Stimulated activated memory B cell treated with anti-CD40 and anti-IgM and Interleukin-4, amounts not matched to agents 10 μg/mL and 1 μg/mL and 100 μg/mL, for 72 hours (primary cell): ENCODE measurements at regions not wholly inside any gene's neighbourhood (a gene's known extent, or its start where the extent isn't known, plus 50 kb on each side); places are given as distances from the start of the nearest gene placed in this dataset.

Source experiments
- ATAC-seq: fragments of 150-1000 bp; cut with Tn5 transposase; 2 replicates; pipeline ENCODE4 v1.10.0; 2021
- H3K27ac Mint-ChIP-seq: one replicate; pipeline ENCODE4 v1.8.0; 2022; ENCODE audit warnings: mild to moderate bottlenecking, mixed read lengths
- H3K27me3 Mint-ChIP-seq: one replicate; pipeline ENCODE4 v1.8.0; 2022; ENCODE audit warnings: mixed read lengths
- H3K36me3 Mint-ChIP-seq: one replicate; pipeline ENCODE4 v1.8.0; 2022; ENCODE audit warnings: mixed read lengths
- H3K4me1 Mint-ChIP-seq: one replicate; pipeline ENCODE4 v1.8.0; 2022; ENCODE audit warnings: mixed read lengths
- H3K4me3 Mint-ChIP-seq: one replicate; pipeline ENCODE4 v1.8.0; 2022; ENCODE audit warnings: mild to moderate bottlenecking, moderate library complexity, mixed read lengths
- H3K9me3 Mint-ChIP-seq: one replicate; pipeline ENCODE4 v1.8.0; 2022; ENCODE audit warnings: mixed read lengths

DNA sequence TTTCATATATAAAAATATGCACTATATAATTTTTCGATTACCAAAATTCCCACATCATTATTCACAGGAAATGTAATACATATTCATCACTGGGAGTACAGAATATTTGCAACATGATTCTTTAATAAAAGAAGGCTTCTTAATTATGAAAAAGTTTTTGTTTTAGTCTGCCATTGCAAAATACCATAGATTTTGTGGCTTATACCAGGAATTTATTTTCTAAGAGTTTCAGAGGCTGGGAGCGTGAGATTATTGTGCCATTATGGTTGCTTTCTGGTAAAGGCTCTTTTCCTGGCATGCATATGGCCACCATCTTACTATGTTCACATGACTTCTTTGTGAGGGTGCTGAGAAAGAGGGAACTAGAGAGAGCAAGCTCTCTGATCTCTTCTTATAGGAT is 306.9 kb upstream of the ADGRB3 start:
- H3K36me3 Mint-ChIP-seq = no peaks in the 10 kb centered on the region

DNA sequence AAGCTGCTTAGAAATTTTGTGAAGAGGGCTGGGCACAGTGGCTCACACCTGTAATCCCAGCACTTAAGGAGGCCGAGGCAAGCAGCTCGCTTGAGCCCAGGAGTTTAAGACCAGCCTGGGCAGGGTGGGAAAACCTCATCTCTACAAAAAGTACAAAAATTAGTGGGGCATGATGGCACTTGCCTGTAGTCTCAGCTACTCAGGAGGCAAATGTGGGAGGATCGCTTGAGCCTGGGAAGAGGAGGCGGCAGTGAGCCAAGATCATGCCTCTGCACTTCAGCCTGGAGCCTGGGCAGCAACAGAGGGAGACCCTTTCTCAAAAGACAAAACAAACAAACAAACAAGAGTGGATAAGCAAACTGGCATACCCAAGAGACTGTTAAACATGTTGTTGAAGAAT is 308.3 kb upstream of the ADGRB3 start:
- ATAC-seq = no peak
- Mint-ChIP-seq H3K9me3 (no peaks in the 10 kb centered on the region), H3K4me1 (no peaks in the 10 kb centered on the region), H3K27me3 (no peaks in the 10 kb centered on the region), H3K36me3 (no peaks in the 10 kb centered on the region), H3K4me3 (no peak overlapping the region), H3K27ac (no peak overlapping the region)

More for the DNA sequence above, 306.9 kb upstream of the ADGRB3 start:
- H3K27ac Mint-ChIP-seq = no peak overlapping the region
- no peak overlapping the region for H3K4me3 Mint-ChIP-seq
- H3K9me3 Mint-ChIP-seq = no peaks in the 10 kb centered on the region
- no peaks in the 10 kb centered on the region for H3K4me1 Mint-ChIP-seq
- H3K27me3 Mint-ChIP-seq = no peaks in the 10 kb centered on the region
- ATAC-seq = no peak

DNA sequence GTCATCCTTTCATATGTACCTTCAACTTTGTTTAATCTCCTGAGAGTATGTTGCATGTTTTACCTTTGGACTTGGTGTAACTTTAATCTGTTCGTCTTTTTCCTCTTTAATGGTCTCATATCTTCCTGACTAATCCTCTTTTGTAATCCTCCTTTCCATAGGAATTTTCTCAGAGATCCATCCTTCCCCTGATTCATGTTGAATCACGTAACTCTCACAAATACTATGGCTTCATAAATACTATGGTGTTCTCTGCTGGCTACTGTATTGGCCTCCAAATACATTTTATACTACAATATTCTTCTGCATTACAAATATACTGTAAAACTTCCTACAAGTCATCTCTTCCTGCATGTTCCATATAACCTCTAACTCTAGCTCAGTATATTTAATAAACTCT is 317.7 kb upstream of the ADGRB3 start:
- Mint-ChIP-seq H3K4me3 (no peak overlapping the region), H3K27me3 (no peaks in the 10 kb centered on the region)

DNA sequence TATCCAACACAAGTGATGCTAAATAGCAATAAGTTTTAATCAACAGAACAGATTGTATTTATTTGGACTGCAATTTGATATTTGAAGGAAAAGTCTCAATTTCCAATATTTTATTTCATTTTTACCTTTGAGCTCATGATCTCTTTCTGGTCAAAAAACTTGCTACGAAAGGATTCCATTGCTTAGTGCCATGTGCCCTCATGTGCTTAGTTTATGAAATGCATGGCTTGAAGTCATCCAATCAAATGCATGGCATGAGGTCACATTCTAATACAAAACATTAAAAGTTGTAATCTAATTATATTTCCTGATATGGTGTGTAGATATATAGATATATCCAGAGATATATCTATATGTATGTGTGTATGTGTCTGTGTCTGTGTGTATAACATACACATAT is 321.2 kb upstream of the ADGRB3 start:
- no peak overlapping the region for H3K27ac Mint-ChIP-seq
- H3K9me3 Mint-ChIP-seq = no peaks in the 10 kb centered on the region
- no peaks in the 10 kb centered on the region for H3K4me1 Mint-ChIP-seq
- no peaks in the 10 kb centered on the region for H3K36me3 Mint-ChIP-seq
- no peak overlapping the region for H3K4me3 Mint-ChIP-seq
- ATAC-seq = no peak
- no peaks in the 10 kb centered on the region for H3K27me3 Mint-ChIP-seq

More for the DNA sequence above, 317.7 kb upstream of the ADGRB3 start:
- H3K27ac Mint-ChIP-seq = no peak overlapping the region
- no peaks in the 10 kb centered on the region for H3K36me3 Mint-ChIP-seq
- H3K4me1 Mint-ChIP-seq = no peaks in the 10 kb centered on the region
- no peak for ATAC-seq
- no peaks in the 10 kb centered on the region for H3K9me3 Mint-ChIP-seq

DNA sequence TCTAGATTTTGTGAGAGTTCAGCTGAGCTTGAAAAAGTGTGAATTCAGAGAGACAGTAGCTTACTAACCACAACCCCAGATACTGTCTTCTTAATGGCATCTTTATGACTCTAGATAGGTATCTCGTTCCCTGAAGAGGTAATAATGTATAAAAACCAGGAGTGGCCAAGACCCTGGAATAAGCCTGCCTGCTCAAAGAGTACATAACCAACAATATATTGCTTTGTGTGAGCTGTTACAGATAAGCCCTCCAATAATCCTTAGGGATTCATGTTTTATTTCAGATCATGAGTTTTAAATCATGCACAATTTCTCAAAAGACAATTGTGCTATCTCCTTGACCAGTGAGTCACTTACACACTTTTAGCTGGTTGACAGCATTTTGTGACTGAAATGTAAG is 327.8 kb upstream of the ADGRB3 start:
- Mint-ChIP-seq H3K4me3 (no peak overlapping the region), H3K27ac (no peak overlapping the region), H3K27me3 (no peaks in the 10 kb centered on the region), H3K36me3 (no peaks in the 10 kb centered on the region), H3K4me1 (no peaks in the 10 kb centered on the region), H3K9me3 (peaks cover 3% of the 10 kb centered on the region)
- ATAC-seq = no peak

DNA sequence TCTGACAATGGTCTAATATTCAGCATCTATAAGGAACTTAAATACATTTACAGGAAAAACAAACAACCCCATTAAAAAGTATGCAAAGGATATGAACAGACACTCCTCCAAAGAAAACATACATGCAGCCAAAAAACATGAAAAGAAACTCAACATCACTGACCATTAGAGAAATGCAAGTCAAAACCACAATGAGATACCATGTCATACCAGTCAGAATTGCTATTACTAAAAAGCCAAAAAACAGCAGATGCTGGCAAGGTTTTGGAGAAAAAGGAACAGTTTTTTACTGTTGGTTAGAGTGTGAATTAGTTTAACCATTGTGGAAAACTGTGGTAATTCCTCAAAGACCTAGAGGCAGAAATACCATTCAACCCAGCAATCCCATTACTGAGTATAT is 339.0 kb upstream of the ADGRB3 start:
- H3K27me3 Mint-ChIP-seq = no peaks in the 10 kb centered on the region
- H3K27ac Mint-ChIP-seq = no peak overlapping the region
- no peaks in the 10 kb centered on the region for H3K36me3 Mint-ChIP-seq
- H3K4me1 Mint-ChIP-seq = no peaks in the 10 kb centered on the region
- peaks cover 11% of the 10 kb centered on the region for H3K9me3 Mint-ChIP-seq
- no peak for ATAC-seq
- no peak overlapping the region for H3K4me3 Mint-ChIP-seq

DNA sequence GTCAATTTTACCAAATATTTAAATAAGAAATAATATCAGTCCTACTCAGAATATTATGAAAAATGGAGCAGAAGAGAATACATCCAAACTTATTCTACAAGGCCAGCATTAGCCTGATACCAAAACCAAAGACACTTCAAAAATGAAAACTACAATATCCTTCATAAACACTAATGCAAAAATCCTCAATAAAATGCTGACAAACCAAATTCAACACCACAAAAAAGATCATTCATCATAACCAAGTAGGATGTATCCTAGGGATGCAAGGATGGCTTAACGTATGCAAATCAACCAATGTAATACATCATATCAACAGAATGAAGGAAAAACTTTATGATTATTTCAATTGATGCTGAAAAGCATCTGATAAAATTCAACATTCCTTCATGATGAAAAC is 352.4 kb upstream of the ADGRB3 start:
- Mint-ChIP-seq H3K9me3 (peaks cover 2% of the 10 kb centered on the region), H3K27ac (no peak overlapping the region), H3K36me3 (no peaks in the 10 kb centered on the region), H3K4me1 (no peaks in the 10 kb centered on the region), H3K27me3 (no peaks in the 10 kb centered on the region), H3K4me3 (no peak overlapping the region)
- ATAC-seq = no peak

DNA sequence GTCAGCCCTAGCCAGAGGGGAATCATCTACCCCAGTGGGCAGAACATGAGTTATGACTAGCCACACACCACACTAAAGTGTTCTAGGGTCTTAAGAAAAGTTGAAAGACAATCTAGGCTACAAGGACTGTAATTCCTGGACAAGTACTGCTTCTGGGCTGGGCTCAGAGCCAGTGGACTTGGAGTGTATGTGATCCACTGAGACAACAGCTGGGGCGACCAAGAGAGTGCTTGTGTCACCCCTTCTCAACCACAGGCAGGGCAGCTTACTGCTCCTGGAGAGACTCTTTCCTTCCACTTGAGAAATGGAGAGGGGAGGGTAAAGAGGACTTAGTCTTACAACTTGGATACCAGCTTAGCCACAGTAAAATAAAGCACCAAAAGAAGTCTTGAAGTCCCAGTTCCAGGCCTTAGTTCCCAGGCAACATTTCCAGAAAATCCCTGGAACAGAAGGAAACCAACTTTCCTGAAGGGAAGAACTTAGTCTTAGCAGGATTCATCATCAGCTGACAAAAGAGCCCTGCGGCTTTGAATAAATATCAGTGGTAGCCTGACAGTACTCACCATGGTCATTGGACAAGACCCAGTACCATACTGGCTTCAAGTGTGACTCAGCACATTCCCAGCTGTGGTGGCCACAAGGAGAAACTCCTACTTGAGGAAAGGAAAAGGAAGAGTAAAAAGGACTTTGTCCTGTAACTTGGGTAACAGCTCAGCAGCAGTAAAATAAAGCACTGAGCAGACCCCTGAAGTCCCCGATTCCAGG is 355.1 kb upstream of the ADGRB3 start:
- no peak overlapping the region for H3K4me3 Mint-ChIP-seq
- H3K27me3 Mint-ChIP-seq = no peaks in the 10 kb centered on the region
- no peaks in the 10 kb centered on the region for H3K4me1 Mint-ChIP-seq
- H3K27ac Mint-ChIP-seq = no peak overlapping the region
- ATAC-seq = no peak
- peaks cover under 1% of the 10 kb centered on the region for H3K9me3 Mint-ChIP-seq
- H3K36me3 Mint-ChIP-seq = no peaks in the 10 kb centered on the region

DNA sequence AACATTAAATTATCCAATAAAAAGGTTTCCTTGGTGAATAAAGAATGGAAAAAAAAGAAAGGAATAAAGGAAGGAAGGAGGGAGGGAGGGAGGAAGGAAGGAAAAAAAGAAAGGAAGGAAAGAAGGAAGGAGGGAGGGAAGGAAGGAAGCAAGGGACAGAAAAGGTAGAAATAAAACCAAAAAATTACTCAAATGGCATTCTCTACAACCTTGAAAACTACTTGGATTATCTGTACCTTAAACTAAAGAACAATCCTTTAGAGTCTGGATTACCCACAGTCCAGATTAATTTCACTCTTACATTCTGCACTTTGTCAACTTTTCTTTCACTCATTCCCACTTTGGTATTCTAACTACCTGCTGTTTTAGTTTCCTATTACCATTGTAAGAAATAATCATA is 361.8 kb upstream of the ADGRB3 start:
- Mint-ChIP-seq H3K4me3 (no peak overlapping the region), H3K27me3 (no peaks in the 10 kb centered on the region), H3K27ac (no peak overlapping the region), H3K36me3 (no peaks in the 10 kb centered on the region), H3K9me3 (no peaks in the 10 kb centered on the region), H3K4me1 (no peaks in the 10 kb centered on the region)
- ATAC-seq = no peak

DNA sequence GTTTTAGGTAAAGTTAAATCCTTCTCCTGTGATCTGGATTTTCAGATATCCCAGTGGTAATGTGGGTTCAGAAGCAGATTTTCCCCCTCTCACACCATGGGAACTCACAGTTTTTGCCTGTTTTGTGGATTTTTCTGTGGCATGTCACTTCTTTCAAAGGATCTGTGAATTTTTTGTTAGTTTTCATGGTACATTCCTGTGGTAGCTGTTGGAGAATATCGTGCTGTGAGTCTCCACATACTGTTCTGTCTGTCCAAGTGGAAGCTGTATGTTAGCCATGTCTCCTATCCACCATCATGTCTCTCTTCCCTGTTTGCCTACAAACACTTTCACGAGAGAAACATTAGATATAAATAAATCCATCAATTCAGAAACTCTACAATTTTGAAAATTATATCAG is 378.7 kb upstream of the ADGRB3 start:
- Mint-ChIP-seq H3K9me3 (peaks cover 16% of the 10 kb centered on the region), H3K4me1 (peaks cover 7% of the 10 kb centered on the region), H3K4me3 (no peak overlapping the region), H3K27ac (no peak overlapping the region), H3K27me3 (no peaks in the 10 kb centered on the region), H3K36me3 (no peaks in the 10 kb centered on the region)
- ATAC-seq = no peak

DNA sequence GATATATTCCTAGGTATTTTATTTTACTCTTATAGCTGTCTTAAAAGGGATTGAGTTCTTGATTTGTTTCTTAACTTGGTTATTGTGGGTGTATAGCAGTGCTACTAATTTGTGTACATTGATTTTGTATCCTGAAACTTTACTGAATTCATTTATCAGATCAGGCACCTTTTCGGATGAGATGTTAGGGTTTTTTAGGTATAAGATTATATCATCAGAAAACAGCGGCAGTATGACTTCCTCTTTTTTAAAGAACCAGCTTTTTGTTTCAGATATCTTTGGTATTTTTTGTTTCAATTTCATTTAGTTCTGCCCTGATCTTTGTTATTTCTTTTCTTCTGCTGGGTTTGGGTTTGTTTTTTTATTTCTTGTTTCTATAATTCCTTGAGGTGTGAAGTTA is 382.4 kb upstream of the ADGRB3 start:
- Mint-ChIP-seq H3K27me3 (no peaks in the 10 kb centered on the region), H3K27ac (no peak overlapping the region), H3K9me3 (peaks cover 13% of the 10 kb centered on the region), H3K4me1 (peaks cover 7% of the 10 kb centered on the region), H3K36me3 (no peaks in the 10 kb centered on the region), H3K4me3 (no peak overlapping the region)
- no peak for ATAC-seq

DNA sequence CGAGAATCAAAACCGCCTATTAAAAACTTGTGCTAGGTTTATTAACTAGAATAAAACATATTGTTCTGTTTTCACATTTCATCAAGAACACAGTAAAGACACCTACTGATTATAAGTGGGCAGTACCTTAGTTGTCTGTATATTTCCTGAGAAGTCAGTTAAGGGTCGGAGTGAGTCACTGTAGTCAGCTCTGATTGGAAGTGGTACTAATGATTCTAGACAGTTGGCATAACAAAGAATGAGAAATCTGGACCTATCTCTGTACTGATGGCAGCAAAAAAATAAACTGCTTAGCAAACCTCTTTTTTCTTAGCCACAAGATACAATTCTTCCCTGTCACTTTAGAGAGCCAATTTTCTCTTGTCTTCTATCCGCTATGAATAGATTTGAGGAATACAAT is 387.3 kb upstream of the ADGRB3 start:
- no peaks in the 10 kb centered on the region for H3K36me3 Mint-ChIP-seq

DNA sequence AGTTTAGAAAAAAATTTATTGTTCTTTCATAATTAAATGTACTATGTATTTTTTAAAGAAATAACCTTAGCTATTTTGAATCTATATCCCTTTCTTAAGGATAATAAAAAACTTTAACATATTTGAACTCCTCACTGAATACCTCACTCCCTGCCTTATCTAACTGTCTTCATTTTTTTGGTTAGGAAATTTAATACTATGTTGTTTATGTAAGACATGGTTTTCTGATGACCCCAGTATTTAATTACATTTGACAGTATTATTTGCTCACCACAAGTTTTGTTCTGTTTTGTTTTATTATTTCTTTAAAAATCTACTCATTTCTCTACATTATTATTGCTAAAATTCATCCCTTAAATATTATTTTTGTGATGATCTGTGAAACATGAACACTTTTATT is 394.4 kb upstream of the ADGRB3 start:
- no peak overlapping the region for H3K27ac Mint-ChIP-seq
- H3K36me3 Mint-ChIP-seq = no peaks in the 10 kb centered on the region
- H3K4me3 Mint-ChIP-seq = no peak overlapping the region
- no peaks in the 10 kb centered on the region for H3K27me3 Mint-ChIP-seq
- no peak for ATAC-seq
- H3K9me3 Mint-ChIP-seq = no peaks in the 10 kb centered on the region
- no peaks in the 10 kb centered on the region for H3K4me1 Mint-ChIP-seq

More for the DNA sequence above, 387.3 kb upstream of the ADGRB3 start:
- peaks cover 3% of the 10 kb centered on the region for H3K4me1 Mint-ChIP-seq
- no peak for ATAC-seq
- H3K4me3 Mint-ChIP-seq = no peak overlapping the region
- no peaks in the 10 kb centered on the region for H3K27me3 Mint-ChIP-seq
- peaks cover 8% of the 10 kb centered on the region for H3K9me3 Mint-ChIP-seq
- no peak overlapping the region for H3K27ac Mint-ChIP-seq

DNA sequence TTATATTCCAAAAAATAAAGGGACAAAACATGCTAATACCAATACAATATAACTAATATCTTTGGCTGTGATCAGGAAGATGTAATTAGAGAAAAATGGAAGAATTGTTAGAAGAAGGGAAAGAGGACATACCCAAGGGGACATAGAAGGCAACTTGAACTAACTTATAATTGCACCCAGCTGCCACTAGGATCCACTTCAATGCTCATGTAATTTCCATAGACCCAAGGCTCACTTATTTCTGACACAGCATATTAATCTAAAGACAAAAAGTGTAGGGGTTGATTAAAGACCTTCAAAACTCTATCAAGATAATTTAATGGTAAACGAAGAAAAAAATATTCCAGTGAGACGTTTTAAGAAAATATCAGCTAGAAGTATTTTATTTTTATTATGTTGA is 396.0 kb upstream of the ADGRB3 start:
- Mint-ChIP-seq H3K9me3 (no peaks in the 10 kb centered on the region), H3K27me3 (no peaks in the 10 kb centered on the region), H3K4me1 (no peaks in the 10 kb centered on the region), H3K27ac (no peak overlapping the region), H3K36me3 (no peaks in the 10 kb centered on the region), H3K4me3 (no peak overlapping the region)
- ATAC-seq = no peak

DNA sequence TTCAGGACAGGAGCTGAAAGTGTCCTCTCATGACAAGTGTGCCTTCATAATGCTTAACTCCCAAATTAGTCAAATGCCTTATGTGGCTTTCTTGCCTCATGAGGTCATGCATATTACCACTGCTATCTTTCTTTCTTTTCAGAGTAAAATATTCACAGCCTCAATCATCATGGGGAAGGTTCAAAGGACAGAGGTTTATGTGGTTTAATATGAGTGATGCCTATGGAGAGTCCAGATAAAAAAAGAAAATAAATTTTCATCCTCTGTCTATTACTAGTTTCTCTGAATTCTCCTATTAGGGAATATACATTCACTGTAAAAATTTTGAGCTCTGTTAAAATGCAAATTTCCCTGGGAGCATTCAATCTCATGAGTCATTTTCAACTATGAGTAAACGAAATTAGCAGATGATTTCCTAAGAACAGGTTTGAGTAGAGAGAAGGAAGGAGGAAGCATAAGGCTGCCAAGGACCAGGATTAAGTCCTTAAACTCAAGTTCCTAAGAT is 396.9 kb upstream of the ADGRB3 start:
- Mint-ChIP-seq H3K4me3 (no peak overlapping the region), H3K27me3 (no peaks in the 10 kb centered on the region), H3K9me3 (no peaks in the 10 kb centered on the region), H3K36me3 (no peaks in the 10 kb centered on the region), H3K4me1 (no peaks in the 10 kb centered on the region), H3K27ac (no peak overlapping the region)
- ATAC-seq = no peak

DNA sequence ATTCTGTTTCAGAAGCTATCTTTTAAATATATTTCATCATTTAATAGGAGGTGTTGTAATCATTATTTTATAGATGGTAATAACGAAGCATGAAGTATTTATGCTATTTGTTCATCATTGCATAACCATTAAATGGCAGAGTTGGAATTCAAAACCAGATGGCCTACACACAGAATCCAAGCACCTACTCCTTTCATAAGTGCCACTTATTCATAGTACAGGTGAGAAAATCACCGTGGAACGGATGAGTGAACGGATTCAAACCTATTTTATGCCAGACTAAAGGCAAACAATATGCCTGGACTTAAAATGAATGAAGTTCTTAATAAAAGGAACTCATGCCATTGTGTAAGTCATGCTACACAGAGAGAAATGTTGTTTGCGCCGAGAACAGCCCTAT is 397.9 kb upstream of the ADGRB3 start:
- no peak for ATAC-seq
- H3K36me3 Mint-ChIP-seq = no peaks in the 10 kb centered on the region

More for the DNA sequence above, 397.9 kb upstream of the ADGRB3 start:
- H3K27me3 Mint-ChIP-seq = no peaks in the 10 kb centered on the region
- H3K9me3 Mint-ChIP-seq = no peaks in the 10 kb centered on the region
- H3K4me1 Mint-ChIP-seq = no peaks in the 10 kb centered on the region
- H3K4me3 Mint-ChIP-seq = no peak overlapping the region
- no peak overlapping the region for H3K27ac Mint-ChIP-seq
